PC-9 (cell line): ENCODE measurements at regions not wholly inside any gene's neighbourhood (a gene's known extent, or its start where the extent isn't known, plus 50 kb on each side); places are given as distances from the start of the nearest gene placed in this dataset.

ENCODE experiments used
- BruUV-seq: library from RNA; stranded (reverse); fragments of 400-500 nt; replicated peaks from 2 replicates; lab custom pipeline; 2021; lab: Mats Ljungman, UMichigan
- CTCF ChIA-PET: fragments of 300-600 bp; sonication (Branson Sonifier 250); formaldehyde crosslinking; loops from one replicate; lab custom pipeline; 2022; ENCODE audit warnings: antibody characterized with exemption; lab: Charles Lee
- POLR2A ChIA-PET: fragments of 300-600 bp; sonication (Branson Sonifier 250); formaldehyde crosslinking; loops from one replicate; lab custom pipeline; 2022; ENCODE audit warnings: antibody characterized with exemption; ENCODE audit not compliant: unreplicated experiment; lab: Charles Lee
- DNase-seq, 2 experiments: peaks; one replicate each; pipeline versions ENCODE4 v3.0.0 to v3.0.0-alpha.2; 2015 to 2022; ENCODE audit warnings: mixed read lengths in 1 of 2
- H2AFZ ChIP-seq: fragments of 200-600 bp; sonication (generic); 2 replicates; pipeline ENCODE4 v1.8.1; 2017; ENCODE audit warnings: antibody characterized with exemption
- H3F3A ChIP-seq: fragments of 200-600 bp; sonication (generic); 2 replicates; pipeline ENCODE4 v1.8.1; 2017; ENCODE audit warnings: antibody characterized with exemption, mild to moderate bottlenecking, low read depth; ENCODE audit not compliant: insufficient read depth
- H3K27ac ChIP-seq: fragments of 200-600 bp; sonication (generic); 2 replicates; pipeline ENCODE4 v1.6.1; 2016; ENCODE audit warnings: mixed run types
- H3K27me3 ChIP-seq: fragments of 200-600 bp; sonication (generic); 2 replicates; pipeline ENCODE4 v1.6.1; 2016; ENCODE audit warnings: low read depth, mixed run types; ENCODE audit not compliant: insufficient read depth
- H3K36me3 ChIP-seq: fragments of 200-600 bp; sonication (generic); 2 replicates; pipeline ENCODE4 v1.6.1; 2016; ENCODE audit warnings: low read depth, mixed run types
- H3K4me1 ChIP-seq: fragments of 200-600 bp; sonication (generic); replicated peaks from 2 replicates; pipeline ENCODE4 v1.6.1; 2016; ENCODE audit warnings: mixed run types; ENCODE audit not compliant: insufficient read depth
- H3K4me2 ChIP-seq: fragments of 200-600 bp; sonication (generic); 2 replicates; pipeline ENCODE4 v1.6.1; 2017; ENCODE audit warnings: mixed run types
- H3K4me3 ChIP-seq: fragments of 200-600 bp; sonication (generic); 2 replicates; pipeline ENCODE4 v1.6.1; 2016; ENCODE audit warnings: mixed run types
- H3K79me2 ChIP-seq: fragments of 200-600 bp; sonication (generic); 2 replicates; pipeline ENCODE4 v1.6.1; 2017; ENCODE audit warnings: low read depth, mixed run types
- H3K9me2 ChIP-seq: fragments of 200-600 bp; sonication (generic); 2 replicates; pipeline ENCODE4 v1.8.1; 2017; ENCODE audit warnings: mild to moderate bottlenecking; ENCODE audit not compliant: insufficient read depth
- H3K9me3 ChIP-seq: fragments of 200-600 bp; sonication (generic); 2 replicates; pipeline ENCODE4 v1.8.1; 2016; ENCODE audit warnings: low read depth; ENCODE audit not compliant: insufficient read depth
- H4K20me1 ChIP-seq: fragments of 200-600 bp; sonication (generic); 2 replicates; pipeline ENCODE4 v1.8.1; 2017; ENCODE audit not compliant: insufficient read depth
- EZH2 ChIP-seq: fragments of 200-600 bp; sonication (generic); IDR thresholded peaks from 2 replicates; pipeline ENCODE4 v1.8.0; 2017; ENCODE audit warnings: antibody characterized with exemption, low read depth
- intact Hi-C: fragments of 100-400 bp; cut with micrococcal nuclease; formaldehyde crosslinking; loops from one replicate; pipeline ENCODE4 v1.10.0; 2022; ENCODE audit not compliant: unreplicated experiment
- TF ChIP-seq, protein P1 (sequence below): fragments of 200-600 bp; sonication (generic); conservative IDR thresholded peaks from 2 replicates; pipeline ENCODE4 v1.6.1; 2017; ENCODE audit warnings: mixed run types, antibody characterized with exemption, mild to moderate bottlenecking, moderate library complexity

DNA sequence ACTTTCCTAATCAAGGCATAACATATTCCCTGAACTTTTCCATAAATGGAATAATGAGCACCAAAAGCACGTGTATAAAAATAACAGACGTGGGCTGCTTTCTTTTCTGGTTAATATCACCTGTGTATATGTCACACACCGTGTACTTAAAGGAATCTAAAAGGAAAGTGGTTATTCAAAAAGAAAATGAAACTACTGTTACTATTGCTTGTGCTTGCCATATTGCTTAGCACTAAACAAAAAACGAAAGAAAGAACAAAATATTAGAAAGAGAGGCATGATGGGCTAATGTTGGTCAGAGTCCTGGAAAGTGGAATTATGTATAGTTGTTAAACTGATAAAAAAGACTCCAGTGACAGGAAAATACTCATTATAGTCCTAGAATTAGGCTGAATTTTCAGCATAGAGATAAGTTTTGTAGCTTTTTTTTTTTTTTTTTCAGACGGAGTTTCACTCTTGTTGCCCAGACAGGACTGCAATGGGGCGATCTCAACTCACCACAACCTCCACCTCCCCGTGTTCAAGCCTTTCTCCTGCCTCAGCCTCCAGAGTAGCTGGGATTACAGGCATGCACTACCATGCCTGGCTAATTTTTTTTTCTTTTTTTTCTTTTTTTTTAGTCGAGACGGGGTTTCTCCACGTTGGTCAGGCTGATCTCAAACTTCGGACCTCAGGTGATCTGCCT lies 123.2 kb downstream of the PABPC4L start:
- Histone ChIP-seq H3K9me2 (no peaks in the 10 kb centered on the region; the same call in 1 of the 2 replicates), H3K4me1 (no peaks in the 10 kb centered on the region), H3K27ac (no peak overlapping the region), H4K20me1 (no peaks in the 10 kb centered on the region), H3K9me3 (no peaks in the 10 kb centered on the region), H3K79me2 (no peaks in the 10 kb centered on the region), H3K27me3 (no peaks in the 10 kb centered on the region), H3K4me3 (no peak overlapping the region; the same call in 1 of the 2 replicates), H3K4me2 (0 out of 2 replicates have a peak overlapping the region, but pooled peaks have one; percentile 47), H3F3A (no peaks in the 10 kb centered on the region), H2AFZ (no peak overlapping the region), H3K36me3 (no peaks in the 10 kb centered on the region)
- no TSS peak for BruUV-seq
- intact Hi-C loops = no loop called here
- no peak for DNase-seq
- ChIA-PET CTCF (interaction anchor here (0.6 kb wide), 1 partner anchor 38 kb away, joined by 7 read pairs; no protein-coding TSS in a partner anchor), POLR2A (no interaction called here)
- no peak for TF ChIP-seq EZH2
- TF ChIP-seq, protein P1, sequence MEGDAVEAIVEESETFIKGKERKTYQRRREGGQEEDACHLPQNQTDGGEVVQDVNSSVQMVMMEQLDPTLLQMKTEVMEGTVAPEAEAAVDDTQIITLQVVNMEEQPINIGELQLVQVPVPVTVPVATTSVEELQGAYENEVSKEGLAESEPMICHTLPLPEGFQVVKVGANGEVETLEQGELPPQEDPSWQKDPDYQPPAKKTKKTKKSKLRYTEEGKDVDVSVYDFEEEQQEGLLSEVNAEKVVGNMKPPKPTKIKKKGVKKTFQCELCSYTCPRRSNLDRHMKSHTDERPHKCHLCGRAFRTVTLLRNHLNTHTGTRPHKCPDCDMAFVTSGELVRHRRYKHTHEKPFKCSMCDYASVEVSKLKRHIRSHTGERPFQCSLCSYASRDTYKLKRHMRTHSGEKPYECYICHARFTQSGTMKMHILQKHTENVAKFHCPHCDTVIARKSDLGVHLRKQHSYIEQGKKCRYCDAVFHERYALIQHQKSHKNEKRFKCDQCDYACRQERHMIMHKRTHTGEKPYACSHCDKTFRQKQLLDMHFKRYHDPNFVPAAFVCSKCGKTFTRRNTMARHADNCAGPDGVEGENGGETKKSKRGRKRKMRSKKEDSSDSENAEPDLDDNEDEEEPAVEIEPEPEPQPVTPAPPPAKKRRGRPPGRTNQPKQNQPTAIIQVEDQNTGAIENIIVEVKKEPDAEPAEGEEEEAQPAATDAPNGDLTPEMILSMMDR = no peak

DNA sequence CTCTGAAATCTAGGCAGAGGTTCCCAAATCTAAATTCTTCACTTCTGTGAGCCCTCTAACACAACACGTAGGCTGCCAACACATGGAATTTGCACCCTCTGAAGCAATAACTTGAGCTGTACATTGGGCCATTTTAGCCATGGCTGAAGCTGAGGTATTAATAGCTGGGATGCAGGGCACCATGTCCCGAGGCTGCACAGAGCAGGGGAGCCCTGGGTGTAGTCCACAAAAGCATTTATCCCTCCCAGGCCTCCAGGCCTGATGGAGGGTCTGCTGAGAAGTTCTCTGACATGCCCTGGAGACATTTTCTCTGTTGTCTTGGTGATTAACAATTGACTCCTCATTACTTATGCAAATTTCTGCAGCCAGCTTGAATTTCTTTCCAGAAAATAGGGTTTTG lies 127.9 kb downstream of the PABPC4L start:
- no peaks in the 10 kb centered on the region for H3K9me3 ChIP-seq
- BruUV-seq = no TSS peak
- no peak for DNase-seq
- H3K4me3 ChIP-seq = no peak overlapping the region
- CTCF ChIA-PET = no interaction called here
- intact Hi-C loops = no loop called here
- no peaks in the 10 kb centered on the region for H3F3A ChIP-seq
- H3K9me2 ChIP-seq = no peaks in the 10 kb centered on the region; the same call in 1 of the 2 replicates
- no peak overlapping the region for H3K4me2 ChIP-seq
- no peak overlapping the region for H3K27ac ChIP-seq
- TF ChIP-seq, protein P1 = no peak
- no peak for TF ChIP-seq EZH2
- POLR2A ChIA-PET = no interaction called here
- H2AFZ ChIP-seq = no peak overlapping the region
- H3K27me3 ChIP-seq = no peaks in the 10 kb centered on the region
- no peaks in the 10 kb centered on the region for H3K79me2 ChIP-seq
- H3K4me1 ChIP-seq = no peaks in the 10 kb centered on the region
- no peaks in the 10 kb centered on the region for H4K20me1 ChIP-seq
- H3K36me3 ChIP-seq = no peaks in the 10 kb centered on the region

GRCh38 chr4:134072137-134072536 lies 129.5 kb downstream of the PABPC4L start:
- BruUV-seq = no TSS peak
- no peaks in the 10 kb centered on the region for H3K79me2 ChIP-seq
- no peak overlapping the region for H2AFZ ChIP-seq
- H3K9me3 ChIP-seq = no peaks in the 10 kb centered on the region
- H3K27me3 ChIP-seq = no peaks in the 10 kb centered on the region
- CTCF ChIA-PET = no interaction called here
- no peak for DNase-seq
- POLR2A ChIA-PET = no interaction called here
- H4K20me1 ChIP-seq = no peaks in the 10 kb centered on the region
- intact Hi-C loops = no loop called here
- no peak overlapping the region for H3K4me2 ChIP-seq
- no peaks in the 10 kb centered on the region for H3F3A ChIP-seq
- no peak overlapping the region for H3K4me3 ChIP-seq
- H3K27ac ChIP-seq = no peak overlapping the region
- no peaks in the 10 kb centered on the region for H3K4me1 ChIP-seq
- TF ChIP-seq, protein P1 = no peak
- no peak for TF ChIP-seq EZH2
- no peaks in the 10 kb centered on the region; the same call in 1 of the 2 replicates for H3K9me2 ChIP-seq
- H3K36me3 ChIP-seq = no peaks in the 10 kb centered on the region
